ENCODE measurements at regions not wholly inside any gene's neighbourhood (a gene's known extent, or its start where the extent isn't known, plus 50 kb on each side); places are given as distances from the start of the nearest gene placed in this dataset.

DNA sequence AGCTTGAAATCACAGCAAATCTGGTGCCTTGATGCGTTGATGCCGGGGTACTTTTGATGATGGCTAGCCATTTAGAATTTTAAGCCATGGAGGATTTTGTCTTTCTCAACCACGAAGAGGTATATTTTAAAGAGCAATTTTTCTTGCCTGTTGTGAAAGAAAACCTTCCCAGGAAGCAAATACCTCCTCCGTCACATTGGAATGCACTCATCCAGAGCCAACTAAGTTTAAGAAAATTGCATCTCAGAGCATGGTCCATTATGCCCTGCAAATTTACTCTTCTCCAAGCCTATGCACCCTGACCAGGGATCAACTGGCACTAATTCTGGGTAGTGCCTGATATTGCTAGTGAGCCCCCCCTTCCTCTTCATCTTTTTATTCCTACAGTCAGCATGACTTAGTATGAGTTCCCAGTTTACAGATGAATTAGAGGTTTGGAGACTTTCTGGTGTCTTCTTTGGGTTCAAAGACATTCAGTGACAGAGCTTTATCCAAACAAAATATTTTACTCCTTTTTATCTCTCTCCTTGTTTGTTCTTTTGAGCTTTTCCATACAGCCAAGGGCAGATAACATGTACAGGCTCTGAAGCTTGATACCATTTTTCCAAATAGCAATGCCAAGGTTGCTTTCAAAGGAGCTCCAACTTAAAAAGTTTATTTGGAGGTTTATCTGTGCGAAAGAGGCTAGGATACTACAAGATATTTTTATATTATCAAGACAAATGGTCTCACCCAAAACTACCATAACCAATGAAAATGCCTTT lies 56.6 kb upstream of the ANK3 start:
- ChIA-PET POLR2A (no interaction called here), CTCF (no interaction called here)

DNA sequence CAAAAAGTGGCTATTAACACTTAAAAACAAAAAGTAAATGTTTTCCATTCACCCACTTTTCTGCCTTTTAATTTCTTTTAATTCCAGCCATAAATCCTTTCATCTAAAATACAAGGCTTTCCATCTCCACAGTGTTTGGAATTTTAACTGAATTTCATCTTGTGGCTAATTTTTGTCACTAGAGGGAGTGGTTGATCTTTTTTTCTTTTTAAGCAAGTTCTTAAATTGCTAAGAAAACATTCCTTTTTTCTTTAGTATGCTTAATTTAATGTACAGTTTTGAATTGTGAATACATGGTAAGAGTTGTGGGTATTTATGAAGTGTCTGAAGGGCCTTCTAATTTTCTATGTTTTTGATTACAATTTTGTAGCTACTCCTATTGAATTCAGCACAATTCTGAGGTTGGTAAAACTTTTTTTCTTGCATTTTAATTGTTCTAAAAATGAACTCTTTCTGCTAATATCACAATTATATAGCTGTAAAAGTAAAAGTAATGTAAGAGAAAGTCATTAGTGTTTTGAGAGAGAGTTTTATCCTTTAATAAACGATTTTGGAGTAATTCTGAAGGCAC lies 54.9 kb upstream of the ANK3 start:
- POLR2A ChIA-PET = no interaction called here

DNA sequence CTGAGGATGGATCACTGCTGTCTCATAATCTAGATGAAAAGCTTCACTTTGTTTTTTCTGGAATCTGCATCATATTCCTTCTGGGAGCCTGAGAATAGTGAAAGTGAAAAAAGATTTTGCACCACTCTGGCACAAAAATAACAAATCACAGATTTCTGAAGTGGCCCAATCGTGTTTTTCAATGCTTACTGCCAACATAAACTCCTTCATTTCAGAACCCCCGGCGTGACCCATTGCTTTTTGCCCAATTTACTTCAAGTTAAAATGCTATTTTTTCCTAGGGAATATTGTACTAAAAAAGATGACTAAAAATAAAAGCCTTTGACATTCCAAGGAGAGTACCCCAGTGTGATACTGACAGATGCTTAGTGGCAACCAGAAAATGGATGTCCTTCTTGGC lies 53.7 kb upstream of the ANK3 start:
- ChIA-PET POLR2A (no interaction called here), CTCF (interaction anchor here (1.1 kb wide), 1 partner anchor 325 kb away, joined by 3 read pairs; no protein-coding TSS in a partner anchor)

More for the DNA sequence above, 54.9 kb upstream of the ANK3 start:
- CTCF ChIA-PET = no interaction called here

DNA sequence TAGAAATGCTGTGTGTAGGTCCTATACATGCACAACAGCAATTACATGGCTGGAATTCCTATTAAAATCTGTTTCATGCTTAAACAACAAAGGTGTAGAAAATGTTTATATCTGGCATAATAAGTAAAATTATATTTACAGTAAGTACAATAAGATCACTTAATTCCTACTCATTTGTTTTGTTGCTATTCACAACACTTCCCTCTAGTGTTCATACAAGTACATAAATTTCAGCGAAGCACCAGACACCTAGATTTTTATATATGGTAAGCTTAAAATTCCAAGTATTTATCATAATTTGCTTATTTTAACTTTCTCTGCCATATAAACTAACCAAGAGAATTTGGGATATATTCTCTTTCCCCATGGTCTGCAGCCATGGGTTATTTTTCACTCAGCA lies 51.8 kb upstream of the ANK3 start:
- POLR2A ChIA-PET = no interaction called here
- CTCF ChIA-PET = no interaction called here

DNA sequence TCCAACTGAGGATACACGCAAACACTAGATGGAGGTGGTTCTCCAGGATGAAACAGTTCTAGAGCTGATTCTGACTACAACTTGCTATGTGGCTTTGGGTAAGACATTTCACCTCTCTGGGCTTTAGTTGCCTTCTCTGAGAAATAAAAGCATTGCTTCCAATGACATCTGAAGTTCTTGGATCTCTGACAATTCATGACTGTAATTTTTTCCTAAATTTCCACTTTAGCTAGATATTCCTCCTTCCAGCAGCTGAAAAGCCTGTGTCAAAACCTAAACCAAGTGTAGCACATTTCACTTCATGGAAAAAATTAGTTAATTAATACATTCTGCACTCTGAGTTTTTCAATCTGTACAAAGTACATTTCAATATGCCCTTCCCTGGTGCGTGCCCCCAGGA lies 50.0 kb upstream of the ANK3 start:
- POLR2A ChIA-PET = no interaction called here
- CTCF ChIA-PET = no interaction called here
